Neural cell (in vitro differentiated cells): ENCODE measurements at regions not wholly inside any gene's neighbourhood (a gene's known extent, or its start where the extent isn't known, plus 50 kb on each side); places are given as distances from the start of the nearest gene placed in this dataset.
"Not testable (repeated sequence)": the region's sequence is repeated elsewhere in the genome, so short reads cannot be mapped to it uniquely, and the experiment has no call there.

Experiments used
- H2AFZ ChIP-seq: fragments of 200-600, 300-800 bp; sonication (generic), shearing (Covaris generic); 2 replicates; pipeline ENCODE4 v1.6.0; 2014; ENCODE audit warnings: low read depth, mild to moderate bottlenecking, antibody characterized with exemption, low read length, moderate library complexity
- H3F3A ChIP-seq: fragments of 200-600 bp; shearing (Covaris generic); 2 replicates; pipeline ENCODE4 v1.6.1; 2016; ENCODE audit warnings: mild to moderate bottlenecking, moderate library complexity, mixed read lengths, antibody characterized with exemption, low read length; ENCODE audit not compliant: insufficient read depth, poor library complexity, severe bottlenecking
- H3K27ac ChIP-seq: fragments of 200-600, 300-800 bp; sonication (generic), shearing (Covaris generic); 2 replicates; pipeline ENCODE4 v1.5.1; 2014; ENCODE audit warnings: mild to moderate bottlenecking, low read length, moderate library complexity
- H3K27me3 ChIP-seq: fragments of 300-800, 200-600 bp; sonication (generic), shearing (Covaris generic); 2 replicates; pipeline ENCODE4 v1.6.0; 2014; ENCODE audit warnings: mild to moderate bottlenecking, low read depth, low read length, moderate library complexity; ENCODE audit not compliant: insufficient read depth
- H3K36me3 ChIP-seq: fragments of 300-800, 200-600 bp; sonication (generic), shearing (Covaris generic); 2 replicates; pipeline ENCODE4 v1.5.1; 2014; ENCODE audit warnings: mild to moderate bottlenecking, antibody characterized with exemption, low read length, moderate library complexity; ENCODE audit not compliant: insufficient read depth
- H3K4me2 ChIP-seq: fragments of 300-800, 200-600 bp; sonication (generic), shearing (Covaris generic); 2 replicates; pipeline ENCODE4 v1.6.0; 2014; ENCODE audit warnings: mild to moderate bottlenecking, low read length
- H3K4me3 ChIP-seq: fragments of 300-800, 200-600 bp; sonication (generic), shearing (Covaris generic); 2 replicates; pipeline ENCODE4 v1.5.1; 2014; ENCODE audit warnings: mild to moderate bottlenecking, low read length, moderate library complexity
- H3K79me2 ChIP-seq: fragments of 200-600 bp; shearing (Covaris generic); replicated peaks from 2 replicates; pipeline ENCODE4 v1.6.0; 2014; ENCODE audit warnings: mild to moderate bottlenecking, low read length, moderate library complexity; ENCODE audit not compliant: insufficient read depth
- H3K9ac ChIP-seq: fragments of 300-800, 200-600 bp; sonication (generic), shearing (Covaris generic); 2 replicates; pipeline ENCODE4 v1.6.1; 2016; ENCODE audit warnings: mild to moderate bottlenecking, low read length, mixed read lengths
- H3K9me2 ChIP-seq: fragments of 200-600 bp; shearing (Covaris generic); 2 replicates; pipeline ENCODE4 v1.6.1; 2016; ENCODE audit warnings: mild to moderate bottlenecking, low read length, mixed read lengths; ENCODE audit not compliant: insufficient read depth
- H3K9me3 ChIP-seq: fragments of 200-600, 300-800 bp; sonication (generic), shearing (Covaris generic); 2 replicates; pipeline ENCODE4 v1.6.1; 2016; ENCODE audit warnings: mild to moderate bottlenecking, mixed run types, low read length, moderate library complexity, mixed read lengths
- H4K20me1 ChIP-seq: fragments of 200-600 bp; shearing (Covaris generic); 2 replicates; pipeline ENCODE4 v1.6.1; 2016; ENCODE audit warnings: mild to moderate bottlenecking, mixed run types; ENCODE audit not compliant: insufficient read depth
- CTCF ChIP-seq: fragments of 450-650 bp; IDR thresholded peaks from 2 replicates; pipeline ENCODE4 v1.5.1; 2014; ENCODE audit warnings: antibody characterized with exemption, mild to moderate bottlenecking, moderate library complexity; ENCODE audit not compliant: poor library complexity, severe bottlenecking
- EP300 ChIP-seq: fragments of 450-650 bp; conservative IDR thresholded peaks from 2 replicates; pipeline ENCODE4 v1.6.1; 2014; ENCODE audit warnings: antibody characterized with exemption, mild to moderate bottlenecking, moderate library complexity; ENCODE audit not compliant: poor library complexity, severe bottlenecking
- EZH2 ChIP-seq: fragments of 200-600, 300-800 bp; shearing (Covaris generic), sonication (generic); IDR thresholded peaks from 2 replicates; pipeline ENCODE4 v1.6.1; 2014; ENCODE audit warnings: antibody characterized with exemption, low read length, borderline replicate concordance, mild to moderate bottlenecking; ENCODE audit not compliant: insufficient read depth, poor library complexity, severe bottlenecking
- MXI1 ChIP-seq: fragments of 450-650 bp; conservative IDR thresholded peaks from 2 replicates; pipeline ENCODE4 v1.6.1; 2014; ENCODE audit warnings: antibody characterized with exemption, mild to moderate bottlenecking; ENCODE audit not compliant: poor library complexity, severe bottlenecking
- POLR2AphosphoS5 ChIP-seq: IDR thresholded peaks from 2 replicates; pipeline ENCODE4 v1.6.1; 2012
- RAD21 ChIP-seq: fragments of 450-650 bp; conservative IDR thresholded peaks from 2 replicates; pipeline ENCODE4 v1.6.1; 2014; ENCODE audit warnings: antibody characterized with exemption, mild to moderate bottlenecking, moderate library complexity
- REST ChIP-seq: IDR thresholded peaks from 2 replicates; pipeline ENCODE4 v1.6.1; 2012; ENCODE audit warnings: borderline replicate concordance
- SMC3 ChIP-seq: fragments of 450-650 bp; conservative IDR thresholded peaks from 2 replicates; pipeline ENCODE4 v1.6.1; 2014; ENCODE audit warnings: antibody characterized with exemption, mild to moderate bottlenecking, moderate library complexity; ENCODE audit not compliant: poor library complexity
- TAF1 ChIP-seq: IDR thresholded peaks from 2 replicates; pipeline ENCODE4 v1.6.1; 2012; ENCODE audit warnings: low read depth

GRCh38 chr9:20237686-20238085 lies 384.6 kb downstream of the MLLT3 start:
- no peaks in the 10 kb centered on the region for H3K27me3 ChIP-seq
- H4K20me1 ChIP-seq, result no peaks in the 10 kb centered on the region
- H3K4me3 ChIP-seq, result no peak overlapping the region
- no peak overlapping the region for H3K27ac ChIP-seq
- no peaks in the 10 kb centered on the region for H3F3A ChIP-seq
- H3K4me2 ChIP-seq, result no peak overlapping the region
- H3K9me3 ChIP-seq, result no peaks in the 10 kb centered on the region
- no peak overlapping the region for H2AFZ ChIP-seq
- H3K79me2 ChIP-seq, result no peaks in the 10 kb centered on the region
- H3K36me3 ChIP-seq, result no peaks in the 10 kb centered on the region
- TF ChIP-seq MXI1 (no peak), REST (no peak), EZH2 (no peak), EP300 (no peak), CTCF (no peak), RAD21 (no peak), TAF1 (no peak), POLR2AphosphoS5 (no peak), SMC3 (no peak)
- no peaks in the 10 kb centered on the region for H3K9me2 ChIP-seq
- no peak overlapping the region for H3K9ac ChIP-seq

- Histone ChIP-seq H3K27me3 (no peaks in the 10 kb centered on the region), H3K79me2 (no peaks in the 10 kb centered on the region), H3K9me3 (no peaks in the 10 kb centered on the region), H3K9ac (no peak overlapping the region), H3K4me2 (no peak overlapping the region), H2AFZ (no peak overlapping the region), H3K27ac (no peak overlapping the region), H3F3A (no peaks in the 10 kb centered on the region), H4K20me1 (no peaks in the 10 kb centered on the region), H3K9me2 (no peaks in the 10 kb centered on the region), H3K36me3 (no peaks in the 10 kb centered on the region), H3K4me3 (no peak overlapping the region)
- TF ChIP-seq EZH2, result no peak
- TF ChIP-seq EP300, result no peak
- no peak for TF ChIP-seq TAF1
- TF ChIP-seq SMC3, result no peak
- no peak for TF ChIP-seq REST
- no peak for TF ChIP-seq POLR2AphosphoS5
- TF ChIP-seq RAD21, result no peak
- no peak for TF ChIP-seq MXI1
- TF ChIP-seq CTCF, result no peak
Observed at GRCh38 chr9:20236676-20237075, 385.6 kb downstream of the MLLT3 start.

GRCh38 chr9:20235206-20235605 lies 387.1 kb downstream of the MLLT3 start:
- not testable (repeated sequence) for H3F3A ChIP-seq, H3K27me3 ChIP-seq, H3K27ac ChIP-seq, H3K4me2 ChIP-seq, H3K9ac ChIP-seq, H4K20me1 ChIP-seq, H3K36me3 ChIP-seq, H3K79me2 ChIP-seq, H3K9me3 ChIP-seq, H2AFZ ChIP-seq, H3K4me3 ChIP-seq, H3K9me2 ChIP-seq
